ENCODE measurements at regions not wholly inside any gene's neighbourhood (a gene's known extent, or its start where the extent isn't known, plus 50 kb on each side); places are given as distances from the start of the nearest gene placed in this dataset.

GRCh38 chr15:53911431-53911830 is 66.8 kb upstream of the UNC13C start:
- no peak overlapping the region for H3K27ac ChIP-seq (ENCODE audit: insufficient read length, low read depth, low read length)
- no peaks in the 10 kb centered on the region for H4K20me1 ChIP-seq (ENCODE audit: control insufficient read depth, insufficient read depth, insufficient read length)
- no peaks in the 10 kb centered on the region; a peak in 1 of 5 replicates for H3K9me3 Mint-ChIP-seq
- H3K36me3 Mint-ChIP-seq (ENCODE audit: insufficient read depth in 1 of 3, low read depth in 3 of 3), result no peaks in the 10 kb centered on the region
- no peaks in the 10 kb centered on the region for H3K27me3 ChIP-seq (ENCODE audit: insufficient read depth, low read length)
- no peak overlapping the region for H2BK120ac ChIP-seq (ENCODE audit: low read depth, low read length, poor library complexity, severe bottlenecking)
- no peak overlapping the region for H4K5ac ChIP-seq (ENCODE audit: insufficient read length, low read depth, low read length)
- peaks cover 3% of the 10 kb centered on the region in 2 experiments for H3K4me1 Mint-ChIP-seq
- DNase-seq, result no peak
- H3K79me1 ChIP-seq (ENCODE audit: insufficient read depth, low read depth, low read length, poor library complexity, severe bottlenecking), result no peaks in the 10 kb centered on the region
- no CpG with 5 or more reads among the region's 10 CpGs for WGBS (ENCODE audit: extremely low coverage, insufficient read length, low lambda C conversion rate)
- H2AK5ac ChIP-seq (ENCODE audit: insufficient read length, low read length), result no peak overlapping the region
- H2BK5ac ChIP-seq (ENCODE audit: insufficient read length, low read length), result no peak overlapping the region
- H3T11ph ChIP-seq (ENCODE audit: low read length), result no peak overlapping the region
- no peak overlapping the region for H3K4me2 ChIP-seq (ENCODE audit: insufficient read depth, insufficient read length, low read length)
- H4K8ac ChIP-seq (replicated peaks; ENCODE audit: insufficient read length, low read depth, low read length), result no peak overlapping the region
- no peak overlapping the region for H3K4ac ChIP-seq (ENCODE audit: low read depth, low read length)
- no peaks in the 10 kb centered on the region; the same call in 1 of the 2 replicates for H3K27me3 Mint-ChIP-seq (ENCODE audit: low read depth)
- no peak overlapping the region for H3K23ac ChIP-seq (ENCODE audit: insufficient read length, low read depth, low read length)
- TF ChIP-seq CTCF (conservative IDR thresholded peaks at IDR 0.05), result no peak
- H4K91ac ChIP-seq (ENCODE audit: insufficient read length, low read depth, low read length), result no peak overlapping the region
- H3K14ac ChIP-seq (ENCODE audit: insufficient read depth, low read length), result no peak overlapping the region
- H3K79me2 ChIP-seq (ENCODE audit: insufficient read depth, low read length), result no peaks in the 10 kb centered on the region
- H2AFZ ChIP-seq (ENCODE audit: low read length), result no peak overlapping the region
- no peaks in the 10 kb centered on the region for H3K9me3 ChIP-seq (ENCODE audit: control insufficient read depth, low read depth, low read length)
- no peak overlapping the region for H3K18ac ChIP-seq (ENCODE audit: insufficient read length, low read depth, low read length)
- H3K4me1 ChIP-seq (ENCODE audit: insufficient read depth, low read length), result 0 out of 2 replicates have a peak, but pooled peaks cover under 1% of the 10 kb centered on the region
- no peak overlapping the region for H3K4me3 Mint-ChIP-seq
- no peak overlapping the region for H2BK12ac ChIP-seq (ENCODE audit: insufficient read length, low read depth, low read length)
- H2BK15ac ChIP-seq (ENCODE audit: low read depth, low read length), result no peak overlapping the region
- no peak overlapping the region for H3K56ac ChIP-seq (ENCODE audit: insufficient read length, low read depth, low read length)
- H3K23me2 ChIP-seq (ENCODE audit: insufficient read length, low read depth, low read length, poor library complexity, severe bottlenecking), result no peaks in the 10 kb centered on the region
- no peak overlapping the region for H3K27ac Mint-ChIP-seq
- no peak overlapping the region for H3K9ac ChIP-seq (ENCODE audit: extremely low read depth, insufficient read length, low read length)
- no peak overlapping the region for H2BK20ac ChIP-seq (ENCODE audit: low read depth, low read length, poor library complexity, severe bottlenecking)
